ENCODE measurements at regions not wholly inside any gene's neighbourhood (a gene's known extent, or its start where the extent isn't known, plus 50 kb on each side); places are given as distances from the start of the nearest gene placed in this dataset.
"Not testable (repeated sequence)": the region's sequence is repeated elsewhere in the genome, so short reads cannot be mapped to it uniquely, and the experiment has no call there.

GRCh38 chr11:42870480-42870879 lies 441.3 kb upstream of the API5 start:
- Histone ChIP-seq H3K27ac (no peak overlapping the region), H3K4me3 (no peak overlapping the region), H3K9me3 (no peaks in the 10 kb centered on the region), H3K36me3 (no peaks in the 10 kb centered on the region), H3K4me1 (no peaks in the 10 kb centered on the region), H3K27me3 (no peaks in the 10 kb centered on the region)
- intact Hi-C loops (cut with DNase I) = no loop called here
- no peak for DNase-seq
- TF ChIP-seq, protein P1, sequence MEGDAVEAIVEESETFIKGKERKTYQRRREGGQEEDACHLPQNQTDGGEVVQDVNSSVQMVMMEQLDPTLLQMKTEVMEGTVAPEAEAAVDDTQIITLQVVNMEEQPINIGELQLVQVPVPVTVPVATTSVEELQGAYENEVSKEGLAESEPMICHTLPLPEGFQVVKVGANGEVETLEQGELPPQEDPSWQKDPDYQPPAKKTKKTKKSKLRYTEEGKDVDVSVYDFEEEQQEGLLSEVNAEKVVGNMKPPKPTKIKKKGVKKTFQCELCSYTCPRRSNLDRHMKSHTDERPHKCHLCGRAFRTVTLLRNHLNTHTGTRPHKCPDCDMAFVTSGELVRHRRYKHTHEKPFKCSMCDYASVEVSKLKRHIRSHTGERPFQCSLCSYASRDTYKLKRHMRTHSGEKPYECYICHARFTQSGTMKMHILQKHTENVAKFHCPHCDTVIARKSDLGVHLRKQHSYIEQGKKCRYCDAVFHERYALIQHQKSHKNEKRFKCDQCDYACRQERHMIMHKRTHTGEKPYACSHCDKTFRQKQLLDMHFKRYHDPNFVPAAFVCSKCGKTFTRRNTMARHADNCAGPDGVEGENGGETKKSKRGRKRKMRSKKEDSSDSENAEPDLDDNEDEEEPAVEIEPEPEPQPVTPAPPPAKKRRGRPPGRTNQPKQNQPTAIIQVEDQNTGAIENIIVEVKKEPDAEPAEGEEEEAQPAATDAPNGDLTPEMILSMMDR (IDR thresholded peaks at IDR 0.05) = no peak
- ATAC-seq = no peak

DNA sequence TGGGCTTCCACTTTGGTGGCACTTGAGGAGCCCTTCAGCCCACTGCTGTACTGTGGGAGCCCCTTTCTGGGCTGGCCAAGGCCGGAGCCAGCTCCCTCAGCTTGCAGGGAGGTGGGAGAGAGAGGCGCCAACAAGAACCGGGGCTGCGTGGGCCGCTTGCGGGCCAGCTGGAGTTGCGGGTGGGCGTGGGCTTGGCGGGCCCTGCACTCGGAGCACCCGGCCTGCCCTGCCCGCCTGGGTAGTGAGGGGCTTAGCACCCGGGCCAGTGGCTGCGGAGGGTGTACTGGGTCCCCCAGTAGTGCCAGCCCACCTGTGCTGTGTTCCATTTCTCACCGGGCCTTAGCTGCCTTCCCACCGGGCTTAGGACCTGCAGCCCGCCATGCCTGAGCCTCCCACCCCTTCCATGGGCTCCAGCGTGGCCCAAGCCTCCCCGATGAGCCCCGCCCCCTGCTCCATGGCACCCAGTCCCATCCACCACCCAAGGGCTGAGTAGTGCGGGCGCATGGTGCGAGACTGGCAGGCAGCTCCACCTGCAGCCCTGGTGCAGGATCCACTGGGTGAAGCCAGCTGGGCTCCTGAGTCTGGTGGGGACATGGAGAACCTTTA lies 437.9 kb upstream of the API5 start:
- H3K9me3 ChIP-seq; H3K4me1 ChIP-seq; H3K27me3 ChIP-seq; H3K27ac ChIP-seq; H3K36me3 ChIP-seq; H3K4me3 ChIP-seq; intact Hi-C loops (cut with DNase I); ATAC-seq; DNase-seq: not testable (repeated sequence)

DNA sequence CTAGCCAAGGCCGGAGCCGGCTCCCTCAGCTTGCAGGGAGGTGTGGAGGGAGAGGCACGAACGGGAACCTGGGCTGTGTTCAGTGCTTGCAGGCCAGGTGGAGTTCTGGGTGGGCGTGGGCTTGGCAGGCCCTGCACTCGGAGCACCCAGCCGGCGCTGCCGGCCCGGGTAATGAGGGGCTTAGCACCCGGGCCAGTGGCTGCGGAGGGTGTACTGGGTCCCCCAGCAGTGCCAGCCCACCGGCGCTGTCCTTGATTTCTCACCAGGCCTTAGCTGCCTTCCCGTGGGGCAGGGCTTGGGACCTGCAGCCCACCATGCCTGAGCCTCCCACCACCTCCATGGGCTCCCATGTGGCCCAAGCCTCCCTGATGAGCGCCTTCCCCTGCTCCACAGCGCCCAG lies 430.5 kb upstream of the API5 start:
- H3K4me3 ChIP-seq; H3K36me3 ChIP-seq; H3K9me3 ChIP-seq; DNase-seq; H3K27me3 ChIP-seq; ATAC-seq; H3K27ac ChIP-seq; intact Hi-C loops (cut with DNase I); H3K4me1 ChIP-seq: not testable (repeated sequence)

DNA sequence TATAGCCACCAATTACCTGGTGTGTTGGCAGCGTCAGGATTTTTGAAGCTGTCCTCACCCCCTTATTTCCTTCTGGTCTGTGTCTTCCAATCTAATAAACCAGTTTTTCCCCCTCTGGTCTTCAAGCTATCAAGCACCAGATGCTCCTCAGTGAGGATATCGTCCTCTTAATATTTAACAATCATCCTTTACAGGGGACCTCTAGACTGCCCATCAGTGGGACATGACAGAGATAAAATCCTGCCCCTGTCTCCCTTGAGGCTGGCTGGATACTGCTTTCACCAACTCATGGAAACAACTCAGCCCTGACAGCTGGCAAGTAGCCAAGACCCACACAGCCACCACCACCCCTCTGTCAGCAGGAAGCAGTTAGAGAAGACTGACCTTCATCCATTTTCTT lies 421.0 kb upstream of the API5 start:
- ATAC-seq (no peak), DNase-seq (no peak)
- no peaks in the 10 kb centered on the region for H3K27me3 ChIP-seq
- no peak overlapping the region for H3K27ac ChIP-seq
- intact Hi-C loops (cut with DNase I) = no loop called here
- H3K36me3 ChIP-seq = no peaks in the 10 kb centered on the region
- TF ChIP-seq, protein P1 (IDR thresholded peaks at IDR 0.05) = no peak
- no peaks in the 10 kb centered on the region for H3K9me3 ChIP-seq
- no peak overlapping the region for H3K4me3 ChIP-seq
- H3K4me1 ChIP-seq = no peaks in the 10 kb centered on the region

DNA sequence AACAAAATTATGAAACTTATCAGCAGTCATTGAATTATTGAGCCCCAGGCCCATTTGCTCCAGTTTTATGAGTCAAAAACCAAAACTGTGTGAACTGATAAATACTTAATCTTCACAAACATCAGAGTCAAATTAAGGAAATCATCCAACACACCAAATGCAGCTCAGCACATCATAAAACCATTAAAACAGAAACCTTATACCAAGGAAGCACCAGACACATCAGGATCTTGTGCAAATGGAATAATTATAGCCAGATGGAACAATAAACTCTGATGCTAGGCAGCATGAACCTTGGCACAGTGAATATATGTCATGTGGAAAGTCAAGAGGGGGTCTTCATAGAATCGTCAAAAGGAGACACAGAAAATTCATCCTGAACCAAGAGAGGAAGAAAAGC lies 410.7 kb upstream of the API5 start:
- TF ChIP-seq, protein P1 (IDR thresholded peaks at IDR 0.05) = no peak
- no peaks in the 10 kb centered on the region for H3K27me3 ChIP-seq
- ATAC-seq = no peak
- no peak for DNase-seq
- no peak overlapping the region for H3K27ac ChIP-seq
- intact Hi-C loops (cut with DNase I) = no loop called here
- no peaks in the 10 kb centered on the region for H3K36me3 ChIP-seq
- H3K4me3 ChIP-seq = no peak overlapping the region
- no peaks in the 10 kb centered on the region for H3K4me1 ChIP-seq
- H3K9me3 ChIP-seq = peaks cover 3% of the 10 kb centered on the region

- intact Hi-C loops (cut with DNase I) = no loop called here
These were observed 405.6 kb upstream of the API5 start for GRCh38 chr11:42906226-42906625.

More at GRCh38 chr11:42906226-42906625, 405.6 kb upstream of the API5 start:
- DNase-seq = no peak
- TF ChIP-seq, protein P1 (IDR thresholded peaks at IDR 0.05) = no peak
- Histone ChIP-seq H3K27me3 (no peaks in the 10 kb centered on the region), H3K4me3 (no peak overlapping the region), H3K9me3 (no peaks in the 10 kb centered on the region), H3K27ac (no peak overlapping the region), H3K36me3 (no peaks in the 10 kb centered on the region), H3K4me1 (no peaks in the 10 kb centered on the region)
- ATAC-seq = no peak

All from upper lobe of right lung (tissue), 1 donor.